Fibroblast of pulmonary artery (primary cell): ENCODE measurements at regions not wholly inside any gene's neighbourhood (a gene's known extent, or its start where the extent isn't known, plus 50 kb on each side); places are given as distances from the start of the nearest gene placed in this dataset.
A peak's percentile ranks its signal among the peaks of the same experiment; 100 is the strongest.

Experiments used
- DNase-seq: peaks from one replicate; pipeline ENCODE4 v3.0.0-alpha.2; 2010; ENCODE audit warnings: low read depth
- H3K4me3 ChIP-seq: replicated peaks from 2 replicates; pipeline ENCODE4 v1.5.1; 2011; ENCODE audit warnings: low read depth, mild to moderate bottlenecking, control low read depth, low read length, moderate library complexity
- TF ChIP-seq, protein P1 (sequence below): IDR thresholded peaks from 2 replicates; pipeline ENCODE4 v1.5.1; 2011; ENCODE audit warnings: mild to moderate bottlenecking, control low read depth, low read length, inconsistent platforms; ENCODE audit errors: missing control alignments

DNA sequence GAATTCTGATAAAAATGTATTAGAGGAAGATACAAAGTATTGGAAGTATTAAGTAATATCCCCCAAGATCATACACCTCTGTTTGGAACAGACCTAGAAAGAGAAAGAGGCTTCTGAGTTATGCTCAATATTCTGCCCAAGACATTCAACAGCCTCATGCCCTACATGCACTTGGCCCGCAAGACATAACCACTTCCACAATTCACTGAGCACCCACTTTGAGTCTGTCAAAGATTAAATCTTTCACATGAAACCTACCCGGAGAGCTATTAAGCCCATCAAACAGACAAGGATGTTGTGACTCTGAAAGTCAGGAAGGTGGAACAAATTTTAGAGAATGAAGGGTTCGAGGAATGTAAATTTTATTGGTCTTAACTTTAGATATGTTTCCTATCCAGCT is 344.7 kb upstream of the SYT4 start:
- no peak overlapping the region for H3K4me3 ChIP-seq
- no peak for DNase-seq
- TF ChIP-seq, protein P1, sequence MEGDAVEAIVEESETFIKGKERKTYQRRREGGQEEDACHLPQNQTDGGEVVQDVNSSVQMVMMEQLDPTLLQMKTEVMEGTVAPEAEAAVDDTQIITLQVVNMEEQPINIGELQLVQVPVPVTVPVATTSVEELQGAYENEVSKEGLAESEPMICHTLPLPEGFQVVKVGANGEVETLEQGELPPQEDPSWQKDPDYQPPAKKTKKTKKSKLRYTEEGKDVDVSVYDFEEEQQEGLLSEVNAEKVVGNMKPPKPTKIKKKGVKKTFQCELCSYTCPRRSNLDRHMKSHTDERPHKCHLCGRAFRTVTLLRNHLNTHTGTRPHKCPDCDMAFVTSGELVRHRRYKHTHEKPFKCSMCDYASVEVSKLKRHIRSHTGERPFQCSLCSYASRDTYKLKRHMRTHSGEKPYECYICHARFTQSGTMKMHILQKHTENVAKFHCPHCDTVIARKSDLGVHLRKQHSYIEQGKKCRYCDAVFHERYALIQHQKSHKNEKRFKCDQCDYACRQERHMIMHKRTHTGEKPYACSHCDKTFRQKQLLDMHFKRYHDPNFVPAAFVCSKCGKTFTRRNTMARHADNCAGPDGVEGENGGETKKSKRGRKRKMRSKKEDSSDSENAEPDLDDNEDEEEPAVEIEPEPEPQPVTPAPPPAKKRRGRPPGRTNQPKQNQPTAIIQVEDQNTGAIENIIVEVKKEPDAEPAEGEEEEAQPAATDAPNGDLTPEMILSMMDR: no peak

GRCh38 chr18:43625582-43625981 is 348.3 kb upstream of the SYT4 start:
- TF ChIP-seq, protein P1: no peak
- H3K4me3 ChIP-seq: no peak overlapping the region
- no peak for DNase-seq

DNA sequence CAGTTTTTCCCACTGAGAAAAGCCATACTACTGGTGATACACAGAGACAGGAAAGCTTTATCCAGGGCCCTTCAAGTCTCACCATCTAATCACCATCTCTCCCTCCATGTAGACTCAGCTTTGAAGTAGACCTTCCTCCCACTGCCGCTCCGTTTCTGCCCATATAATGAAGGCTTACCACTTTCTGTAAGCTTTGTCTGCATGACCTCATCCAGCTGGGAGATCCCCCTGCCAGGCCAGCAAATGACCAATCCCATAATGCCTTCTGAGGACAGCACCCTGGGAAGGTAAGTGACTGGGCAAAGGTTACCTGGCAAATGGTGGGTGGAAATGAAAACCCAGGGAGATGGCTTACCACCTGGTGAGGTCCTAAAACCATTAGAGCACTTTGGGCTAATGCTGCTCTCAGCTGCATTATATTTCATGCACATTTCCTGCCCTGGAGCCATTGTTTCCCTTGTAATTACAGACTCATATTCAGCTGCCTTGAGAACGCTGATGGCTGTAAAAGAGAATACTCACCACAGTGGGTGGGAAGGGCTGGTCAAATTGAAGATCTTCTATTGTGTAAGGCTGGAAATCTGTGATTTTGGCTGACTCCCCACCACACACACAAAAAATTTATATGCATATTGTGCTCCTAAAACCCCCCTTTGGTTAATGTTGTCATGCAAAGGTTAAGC is 350.7 kb upstream of the SYT4 start:
- no peak for DNase-seq
- H3K4me3 ChIP-seq: no peak overlapping the region
- TF ChIP-seq, protein P1: no peak

DNA sequence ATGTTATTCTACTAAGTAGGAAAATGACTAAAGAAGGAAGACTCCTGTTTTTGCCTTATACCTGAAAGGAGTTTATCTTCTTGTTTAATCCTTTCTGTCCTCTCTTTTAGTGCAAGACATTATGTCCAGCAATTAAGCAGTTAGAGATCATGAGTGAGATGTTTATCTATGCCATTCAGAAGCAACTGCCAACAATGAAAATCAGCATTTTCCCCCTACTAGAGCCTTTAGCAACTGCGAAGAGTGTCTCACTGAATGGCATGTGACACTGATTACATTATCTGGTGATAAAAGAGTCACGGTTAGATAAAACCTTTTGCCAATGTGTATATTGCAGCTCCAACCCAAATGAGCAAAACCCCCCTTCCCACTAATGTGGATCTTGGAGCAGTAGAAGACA is 357.7 kb upstream of the SYT4 start:
- TF ChIP-seq, protein P1: no peak
- no peak overlapping the region for H3K4me3 ChIP-seq
- DNase-seq: no peak

DNA sequence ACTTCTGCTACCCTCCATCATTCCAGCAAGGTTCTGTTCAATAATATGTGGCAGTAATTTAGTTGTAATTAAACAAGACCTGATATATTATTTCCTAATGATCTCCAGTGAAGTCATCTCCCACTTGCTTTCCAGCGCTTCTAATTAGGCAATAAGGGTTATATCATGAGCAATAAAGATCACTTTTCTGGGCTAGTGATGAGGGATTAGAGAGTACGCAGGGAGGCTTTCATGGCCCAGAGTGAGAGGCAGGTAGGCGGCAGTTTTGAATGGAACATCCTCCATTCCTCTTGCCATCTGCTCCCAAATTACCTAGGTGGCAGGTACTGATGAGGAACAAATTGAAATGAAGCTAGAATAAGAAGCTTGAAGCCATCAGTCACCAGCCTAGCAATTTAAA is 358.1 kb upstream of the SYT4 start:
- no peak overlapping the region for H3K4me3 ChIP-seq
- DNase-seq: no peak
- TF ChIP-seq, protein P1: no peak

GRCh38 chr18:43642727-43643330 is 365.5 kb upstream of the SYT4 start:
- H3K4me3 ChIP-seq: no peak overlapping the region
- DNase-seq: no peak
- TF ChIP-seq, protein P1: no peak

GRCh38 chr18:43648002-43648401 is 370.7 kb upstream of the SYT4 start:
- peak; percentile 7 for DNase-seq
- TF ChIP-seq, protein P1: peak; percentile 8
- H3K4me3 ChIP-seq: no peak overlapping the region
